Naive thymus-derived CD8-positive, alpha-beta T cell (primary cell): ENCODE measurements at regions not wholly inside any gene's neighbourhood (a gene's known extent, or its start where the extent isn't known, plus 50 kb on each side); places are given as distances from the start of the nearest gene placed in this dataset.
"Not testable (repeated sequence)": the region's sequence is repeated elsewhere in the genome, so short reads cannot be mapped to it uniquely, and the experiment has no call there.

Experiments
- ATAC-seq, 2 donors: fragments of 150-1000 bp; cut with Tn5 transposase in 1 of 2; sonication (Bioruptor Pico), chemical (Tn5 transposase) in 1 of 2; 1 replicate in 1 of 2; 2 replicates in 1 of 2; pipeline ENCODE4 v1.10.0; 2021; ENCODE audit warnings: mild to moderate bottlenecking in 2 of 2, moderate library complexity in 2 of 2
- POLR2A ChIA-PET: fragments of 350-600 bp; sonication (Branson Sonifier 250); formaldehyde crosslinking; loops from one replicate; lab custom pipeline; 2021; ENCODE audit warnings: antibody characterized with exemption; lab: Charles Lee
- DNase-seq, 10 donors: peaks; one replicate each; pipeline versions ENCODE4 v3.0.0 to v3.0.0-alpha.2; 2020 to 2022
- H3K27ac Mint-ChIP-seq, 10 donors: one replicate each; pipeline ENCODE4 v1.8.0; 2020 to 2022; ENCODE audit warnings: mild to moderate bottlenecking in 10 of 10, mixed read lengths in 10 of 10, moderate library complexity in 4 of 10, inconsistent platforms in 1 of 10
- H3K27me3 Mint-ChIP-seq, 5 donors: one replicate each; pipeline ENCODE4 v1.8.0; 2021 to 2022; ENCODE audit warnings: mixed read lengths in 5 of 5
- H3K36me3 Mint-ChIP-seq, 3 donors: one replicate each; pipeline ENCODE4 v1.8.0; 2020 to 2022; ENCODE audit warnings: mixed read lengths in 3 of 3, mild to moderate bottlenecking in 2 of 3, inconsistent platforms in 1 of 3
- H3K4me1 Mint-ChIP-seq, 4 donors: one replicate each; pipeline ENCODE4 v1.8.0; 2021 to 2022; ENCODE audit warnings: mixed read lengths in 4 of 4
- H3K4me3 Mint-ChIP-seq, 10 donors: one replicate each; pipeline ENCODE4 v1.8.0; 2020 to 2022; ENCODE audit warnings: mild to moderate bottlenecking in 10 of 10, mixed read lengths in 10 of 10, moderate library complexity in 6 of 10, inconsistent platforms in 1 of 10
- H3K9me3 Mint-ChIP-seq, 9 donors: one replicate each; pipeline ENCODE4 v1.8.0; 2020 to 2022; ENCODE audit warnings: mixed read lengths in 9 of 9, mild to moderate bottlenecking in 3 of 9, inconsistent platforms in 1 of 9, moderate library complexity in 1 of 9

- Mint-ChIP-seq H3K4me3 (no peak overlapping the region), H3K27me3 (no peaks in the 10 kb centered on the region), H3K27ac (no peak overlapping the region), H3K9me3 (peaks cover 0 to 20% (median 2%) of the 10 kb centered on the region in 9 donors), H3K4me1 (no peaks in the 10 kb centered on the region), H3K36me3 (no peaks in the 10 kb centered on the region)
- POLR2A ChIA-PET = no interaction called here
- ATAC-seq (no peak), DNase-seq (no peak)
These were observed 204.8 kb downstream of the GABRG2 start for GRCh38 chr5:162272417-162272816.

- Mint-ChIP-seq H3K9me3 (peaks cover 0 to 24% (median 9%) of the 10 kb centered on the region in 9 donors), H3K27me3 (peaks cover 0 to 4% (median 0%) of the 10 kb centered on the region in 5 donors), H3K27ac (no peak overlapping the region), H3K4me1 (no peaks in the 10 kb centered on the region), H3K36me3 (no peaks in the 10 kb centered on the region), H3K4me3 (no peak overlapping the region)
- POLR2A ChIA-PET = no interaction called here
- no peak for DNase-seq
- ATAC-seq = no peak
These were observed 207.1 kb downstream of the GABRG2 start for GRCh38 chr5:162274679-162275078.

- ATAC-seq, H3K4me3 Mint-ChIP-seq, H3K27ac Mint-ChIP-seq, H3K4me1 Mint-ChIP-seq, H3K27me3 Mint-ChIP-seq, H3K36me3 Mint-ChIP-seq, POLR2A ChIA-PET, DNase-seq: not testable (repeated sequence)
- peaks cover 0 to 28% (median 10%) of the 10 kb centered on the region in 9 donors for H3K9me3 Mint-ChIP-seq
These were observed 207.8 kb downstream of the GABRG2 start for GRCh38 chr5:162275387-162275786.

DNA sequence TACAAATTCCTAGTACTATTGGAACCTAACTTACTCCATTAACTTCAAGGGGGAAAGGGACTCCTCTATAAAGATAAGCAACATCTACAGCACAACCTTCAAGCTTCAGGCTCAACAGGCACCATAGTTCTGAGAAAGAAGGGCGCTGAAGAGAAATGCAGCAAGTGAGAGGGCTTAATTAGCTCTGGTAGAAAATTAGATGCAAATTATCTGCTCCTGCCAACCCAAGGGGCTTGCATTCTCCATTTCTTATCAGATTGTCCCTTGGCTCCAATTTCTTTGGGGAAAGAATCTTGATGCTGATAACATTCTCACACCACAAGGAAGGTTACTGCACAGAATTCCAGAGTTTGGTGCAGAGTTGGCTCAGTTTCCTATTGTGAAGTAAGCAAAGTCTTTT lies 214.6 kb downstream of the GABRG2 start:
- no peak overlapping the region for H3K4me3 Mint-ChIP-seq
- no peaks in the 10 kb centered on the region for H3K4me1 Mint-ChIP-seq
- POLR2A ChIA-PET = no interaction called here
- DNase-seq = no peak
- H3K27ac Mint-ChIP-seq = no peak overlapping the region
- H3K36me3 Mint-ChIP-seq = no peaks in the 10 kb centered on the region
- peaks cover 0 to 34% (median 9%) of the 10 kb centered on the region in 9 donors for H3K9me3 Mint-ChIP-seq
- H3K27me3 Mint-ChIP-seq = peaks cover 0 to 4% (median 0%) of the 10 kb centered on the region in 5 donors
- no peak for ATAC-seq

- Mint-ChIP-seq H3K4me3 (no peak overlapping the region), H3K27me3 (peaks cover 0 to 4% (median 0%) of the 10 kb centered on the region in 5 donors)
- ATAC-seq = no peak
These were observed 216.0 kb downstream of the GABRG2 start for GRCh38 chr5:162283609-162284008.

DNA sequence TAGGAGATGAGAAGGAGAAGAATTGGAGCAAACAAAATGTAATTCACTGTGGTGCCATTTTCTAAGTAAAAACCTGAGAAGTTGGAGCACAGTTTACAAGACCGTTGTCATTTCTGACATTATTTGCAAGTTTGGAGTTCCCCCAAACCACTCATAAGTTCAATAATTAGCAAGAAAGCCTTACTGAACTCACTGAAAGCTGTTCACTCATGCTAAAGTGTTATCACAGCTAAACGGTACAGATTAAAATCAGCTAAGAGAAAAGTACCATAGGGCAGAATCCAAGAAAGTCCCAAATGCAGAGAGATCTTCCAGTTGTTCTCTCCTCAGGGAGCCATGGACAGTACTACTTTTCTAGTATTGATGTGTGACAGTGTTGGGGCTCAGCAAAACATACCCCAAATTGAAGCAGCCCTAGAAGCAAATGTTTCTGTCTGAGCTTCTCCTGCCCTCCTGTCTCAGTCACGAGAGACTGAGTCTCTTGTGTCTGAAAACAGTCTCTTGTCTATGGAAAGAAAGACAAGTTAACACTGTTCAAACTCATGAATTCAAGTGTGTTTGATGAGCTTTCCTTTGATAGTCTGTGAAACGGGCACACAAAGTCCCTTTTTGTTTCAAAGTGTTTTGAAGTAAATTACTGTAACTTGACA lies 221.2 kb downstream of the GABRG2 start:
- Mint-ChIP-seq H3K4me1 (no peaks in the 10 kb centered on the region), H3K4me3 (no peak overlapping the region), H3K27me3 (no peaks in the 10 kb centered on the region), H3K9me3 (peaks cover 0 to 12% (median 5%) of the 10 kb centered on the region in 9 donors), H3K36me3 (no peaks in the 10 kb centered on the region), H3K27ac (no peak overlapping the region)
- ATAC-seq = no peak
- DNase-seq = no peak
- POLR2A ChIA-PET = no interaction called here

More at GRCh38 chr5:162283609-162284008, 216.0 kb downstream of the GABRG2 start:
- Mint-ChIP-seq H3K9me3 (peaks cover 0 to 34% (median 5%) of the 10 kb centered on the region in 9 donors), H3K27ac (no peak overlapping the region), H3K36me3 (no peaks in the 10 kb centered on the region), H3K4me1 (no peaks in the 10 kb centered on the region)
- no peak for DNase-seq
- POLR2A ChIA-PET = no interaction called here

DNA sequence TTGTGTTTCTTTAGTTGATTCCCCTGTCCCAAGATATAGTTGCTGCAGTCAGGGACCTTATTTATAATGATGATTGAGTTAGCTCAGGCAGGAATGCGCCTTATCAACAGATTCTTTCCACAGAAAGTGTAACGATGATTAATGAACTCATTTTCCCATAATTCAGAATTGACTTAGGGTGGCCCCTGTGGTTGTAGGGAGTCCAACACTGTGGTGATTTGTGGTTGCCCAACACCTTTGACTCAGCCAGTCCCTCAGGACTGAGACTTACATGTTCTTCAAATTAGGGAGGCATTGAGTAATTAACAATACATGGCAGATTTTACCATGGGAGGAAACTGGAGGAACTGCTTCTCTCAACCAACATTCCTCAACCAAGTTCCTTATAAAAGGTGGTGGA lies 221.9 kb downstream of the GABRG2 start:
- POLR2A ChIA-PET = no interaction called here
- H3K4me3 Mint-ChIP-seq = no peak overlapping the region
- no peaks in the 10 kb centered on the region for H3K4me1 Mint-ChIP-seq
- DNase-seq (no peak), ATAC-seq (no peak)
- peaks cover 0 to 12% (median 6%) of the 10 kb centered on the region in 9 donors for H3K9me3 Mint-ChIP-seq
- no peaks in the 10 kb centered on the region for H3K27me3 Mint-ChIP-seq
- no peaks in the 10 kb centered on the region for H3K36me3 Mint-ChIP-seq
- H3K27ac Mint-ChIP-seq = no peak overlapping the region

DNA sequence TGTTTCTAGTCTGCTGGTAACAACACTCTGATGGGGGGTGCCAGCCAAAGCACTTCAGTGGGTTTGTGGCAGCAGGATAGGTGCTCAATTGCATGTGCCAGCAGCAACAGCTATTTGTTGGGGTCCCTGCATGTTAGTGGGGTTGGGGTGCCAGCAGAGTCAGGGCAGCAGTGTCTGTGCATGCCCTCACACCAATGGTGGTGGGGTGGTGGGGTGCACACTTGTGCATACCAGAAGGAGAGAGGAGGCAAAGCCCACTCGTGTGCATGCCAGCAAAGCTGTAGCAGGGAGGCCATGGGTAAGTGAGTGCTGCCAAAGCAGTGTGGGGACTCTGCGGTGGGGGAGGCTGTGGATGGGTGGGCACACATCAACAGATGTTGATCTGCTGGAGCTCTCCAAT lies 232.2 kb downstream of the GABRG2 start:
- H3K9me3 Mint-ChIP-seq = peaks cover 0 to 11% (median 5%) of the 10 kb centered on the region in 9 donors
- no peak overlapping the region for H3K4me3 Mint-ChIP-seq
- no peaks in the 10 kb centered on the region for H3K36me3 Mint-ChIP-seq
- POLR2A ChIA-PET = no interaction called here
- H3K27me3 Mint-ChIP-seq = no peaks in the 10 kb centered on the region
- no peak for ATAC-seq
- DNase-seq = no peak
- no peak overlapping the region for H3K27ac Mint-ChIP-seq
- no peaks in the 10 kb centered on the region for H3K4me1 Mint-ChIP-seq

DNA sequence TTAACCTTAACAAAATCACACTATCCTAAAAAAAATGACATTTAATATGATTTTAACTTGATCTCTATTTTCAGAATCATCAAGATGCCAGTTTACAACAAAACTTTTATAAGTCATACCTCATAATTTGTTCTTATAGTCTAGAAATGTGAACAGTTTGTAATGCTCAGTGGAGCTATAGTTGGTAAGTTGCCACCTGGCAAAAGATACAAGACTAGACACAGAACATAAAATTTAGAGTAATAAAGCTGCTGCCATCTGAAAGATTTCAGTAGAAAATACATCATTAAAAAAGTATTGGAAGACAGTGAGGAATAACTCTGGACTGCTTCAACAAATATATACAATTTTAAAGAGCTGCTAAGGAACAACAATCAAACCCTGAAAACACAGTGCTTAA lies 233.8 kb downstream of the GABRG2 start:
- POLR2A ChIA-PET = no interaction called here
- no peak overlapping the region for H3K27ac Mint-ChIP-seq

GRCh38 chr5:162323466-162323865 lies 255.9 kb downstream of the GABRG2 start:
- H3K36me3 Mint-ChIP-seq = peaks cover 0 to 2% (median 0%) of the 10 kb centered on the region in 3 donors
- POLR2A ChIA-PET = no interaction called here
- no peak for DNase-seq
- ATAC-seq = no peak
- H3K27ac Mint-ChIP-seq = no peak overlapping the region
- H3K4me1 Mint-ChIP-seq = no peaks in the 10 kb centered on the region
- no peak overlapping the region for H3K4me3 Mint-ChIP-seq
- no peaks in the 10 kb centered on the region for H3K27me3 Mint-ChIP-seq
- H3K9me3 Mint-ChIP-seq = peaks cover under 1 to 35% (median 12%) of the 10 kb centered on the region in 9 donors

More for the DNA sequence above, 233.8 kb downstream of the GABRG2 start:
- ATAC-seq (no peak), DNase-seq (no peak)
- H3K9me3 Mint-ChIP-seq = peaks cover 0 to 19% (median 6%) of the 10 kb centered on the region in 9 donors
- H3K4me3 Mint-ChIP-seq = no peak overlapping the region
- no peaks in the 10 kb centered on the region for H3K36me3 Mint-ChIP-seq
- no peaks in the 10 kb centered on the region for H3K27me3 Mint-ChIP-seq
- H3K4me1 Mint-ChIP-seq = no peaks in the 10 kb centered on the region

DNA sequence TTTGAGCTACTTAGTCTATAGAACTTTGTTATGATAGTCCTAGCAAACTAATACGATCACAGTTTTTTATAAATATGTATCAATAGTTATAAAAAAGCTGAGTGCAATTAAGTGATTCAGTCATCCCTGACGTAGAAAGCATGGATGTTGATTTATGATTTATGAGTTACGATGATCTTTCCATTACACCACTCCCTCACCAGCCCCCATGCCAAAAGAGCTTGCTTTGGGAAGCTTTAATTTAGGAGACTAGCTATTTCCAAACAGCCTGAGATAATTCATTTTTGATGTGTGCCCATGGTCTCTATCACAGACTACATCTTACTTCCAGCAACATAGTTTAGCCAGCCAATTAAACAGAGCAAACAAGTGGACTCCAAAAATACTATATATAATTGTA lies 256.8 kb downstream of the GABRG2 start:
- peaks cover 0 to 35% (median 12%) of the 10 kb centered on the region in 9 donors for H3K9me3 Mint-ChIP-seq
- DNase-seq (no peak), ATAC-seq (no peak)
- POLR2A ChIA-PET = no interaction called here
- H3K4me1 Mint-ChIP-seq = no peaks in the 10 kb centered on the region
- no peak overlapping the region for H3K4me3 Mint-ChIP-seq
- H3K27me3 Mint-ChIP-seq = no peaks in the 10 kb centered on the region
- H3K36me3 Mint-ChIP-seq = peaks cover 0 to 4% (median 0%) of the 10 kb centered on the region in 3 donors
- no peak overlapping the region for H3K27ac Mint-ChIP-seq

DNA sequence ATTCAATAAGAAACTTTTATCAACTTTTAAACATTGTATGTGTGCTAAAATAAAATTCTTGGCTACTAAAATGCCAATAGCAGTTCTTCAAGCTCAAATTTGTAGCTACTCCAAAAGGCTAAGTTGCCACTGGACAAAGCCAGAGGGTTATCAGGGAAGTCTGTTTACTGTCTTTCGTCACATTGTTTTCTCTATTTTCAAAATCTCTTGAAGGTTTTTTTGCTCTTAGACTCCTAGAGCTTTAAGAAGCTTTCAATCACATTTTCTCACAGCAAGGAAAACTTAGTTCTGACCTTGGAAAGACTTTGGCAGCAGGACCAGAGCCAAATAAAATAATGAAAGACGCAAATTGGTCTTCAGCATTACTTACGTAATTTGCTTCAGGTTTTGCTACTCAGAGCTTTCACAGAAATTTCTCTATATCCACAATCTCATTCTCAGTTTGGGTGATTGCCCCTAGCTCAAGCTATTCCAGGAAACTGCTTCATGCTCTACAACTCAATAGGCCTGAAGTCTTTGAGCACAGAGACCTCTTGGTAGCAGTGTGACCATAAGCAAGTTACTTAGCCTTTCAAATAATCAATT lies 257.7 kb downstream of the GABRG2 start:
- H3K4me1 Mint-ChIP-seq = no peaks in the 10 kb centered on the region
- ATAC-seq = no peak
- POLR2A ChIA-PET = no interaction called here

DNA sequence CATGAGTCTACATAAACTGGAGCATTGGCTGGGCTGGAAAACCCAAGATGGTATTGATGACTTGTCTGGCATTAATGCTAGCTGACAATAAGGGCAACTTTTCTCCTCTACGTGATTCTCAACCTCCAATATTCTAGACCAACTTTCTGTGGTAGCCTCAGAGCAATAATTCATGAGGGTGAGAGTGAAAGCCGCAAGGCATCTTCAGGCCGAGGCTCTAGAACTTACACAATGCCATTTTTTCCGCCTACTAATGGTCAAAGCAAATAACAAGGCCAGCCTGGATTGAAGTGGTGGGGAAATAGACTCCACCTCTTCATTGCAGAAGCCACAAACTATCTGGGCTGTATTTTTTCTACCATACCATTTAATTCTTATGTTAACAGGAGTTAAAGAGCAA lies 267.4 kb downstream of the GABRG2 start:
- peaks cover under 1 to 19% (median 11%) of the 10 kb centered on the region in 9 donors for H3K9me3 Mint-ChIP-seq
- no peak overlapping the region for H3K27ac Mint-ChIP-seq
- ATAC-seq = no peak
- no peaks in the 10 kb centered on the region for H3K4me1 Mint-ChIP-seq
- no peak overlapping the region for H3K4me3 Mint-ChIP-seq
- POLR2A ChIA-PET = no interaction called here
- H3K36me3 Mint-ChIP-seq = no peaks in the 10 kb centered on the region
- no peak for DNase-seq
- no peaks in the 10 kb centered on the region for H3K27me3 Mint-ChIP-seq

More for the DNA sequence above, 257.7 kb downstream of the GABRG2 start:
- Mint-ChIP-seq H3K9me3 (peaks cover 2 to 35% (median 13%) of the 10 kb centered on the region in 9 donors), H3K27ac (no peak overlapping the region), H3K4me3 (no peak overlapping the region), H3K36me3 (peaks cover 0 to 4% (median 0%) of the 10 kb centered on the region in 3 donors), H3K27me3 (no peaks in the 10 kb centered on the region)
- no peak for DNase-seq
